AG09309 (cell line): ENCODE measurements at regions not wholly inside any gene's neighbourhood (a gene's known extent, or its start where the extent isn't known, plus 50 kb on each side); places are given as distances from the start of the nearest gene placed in this dataset.

Experiments
- DNase-seq: peaks from one replicate; pipeline ENCODE4 v3.0.0-alpha.2; 2010; ENCODE audit warnings: low read depth
- H3K4me3 ChIP-seq: 2 replicates; pipeline ENCODE4 v1.5.1; 2011; ENCODE audit warnings: mild to moderate bottlenecking, low read depth, low read length, moderate library complexity; ENCODE audit not compliant: control insufficient read depth
- CTCF ChIP-seq: IDR thresholded peaks from 2 replicates; pipeline ENCODE4 v1.5.1; 2011; ENCODE audit warnings: mild to moderate bottlenecking, low read depth, low read length, inconsistent platforms; ENCODE audit not compliant: insufficient read depth, control insufficient read depth; ENCODE audit errors: missing control alignments

- DNase-seq = no peak
- no peak for TF ChIP-seq CTCF
- no peak overlapping the region for H3K4me3 ChIP-seq
Measured at GRCh38 chr4:144223149-144223548, 82.6 kb upstream of the GYPA start.

GRCh38 chr4:144223661-144224060 lies 83.1 kb upstream of the GYPA start:
- TF ChIP-seq CTCF = no peak
- H3K4me3 ChIP-seq = no peak overlapping the region
- DNase-seq = no peak

GRCh38 chr4:144259285-144259684 lies 118.8 kb upstream of the GYPA start:
- TF ChIP-seq CTCF = no peak
- no peak for DNase-seq
- no peak overlapping the region for H3K4me3 ChIP-seq

GRCh38 chr4:144267084-144267483 lies 126.6 kb upstream of the GYPA start:
- DNase-seq = no peak
- no peak overlapping the region for H3K4me3 ChIP-seq
- TF ChIP-seq CTCF = no peak

GRCh38 chr4:144280688-144281087 lies 140.2 kb upstream of the GYPA start:
- H3K4me3 ChIP-seq = no peak overlapping the region
- no peak for DNase-seq
- TF ChIP-seq CTCF = no peak

- H3K4me3 ChIP-seq = no peak overlapping the region
- TF ChIP-seq CTCF = no peak
- DNase-seq = no peak
Measured at GRCh38 chr4:144283526-144283925, 143.0 kb upstream of the GYPA start.

- TF ChIP-seq CTCF = no peak
- DNase-seq = no peak
- H3K4me3 ChIP-seq = no peak overlapping the region
Measured at GRCh38 chr4:144284026-144284425, 143.5 kb upstream of the GYPA start.
